IPS-15b (cell line): ENCODE measurements at regions not wholly inside any gene's neighbourhood (a gene's known extent, or its start where the extent isn't known, plus 50 kb on each side); places are given as distances from the start of the nearest gene placed in this dataset.

Experiments used
- H3K27me3 ChIP-seq: one replicate; pipeline ENCODE4 v1.6.1; 2013; ENCODE audit warnings: low read length; ENCODE audit not compliant: control insufficient read depth, insufficient read depth
- H3K36me3 ChIP-seq: one replicate; pipeline ENCODE4 v1.6.1; 2013; ENCODE audit warnings: low read length; ENCODE audit not compliant: control insufficient read depth, insufficient read depth
- H3K4me1 ChIP-seq: one replicate; pipeline ENCODE4 v1.6.1; 2013; ENCODE audit warnings: mild to moderate bottlenecking, low read length; ENCODE audit not compliant: control insufficient read depth, insufficient read depth
- H3K4me3 ChIP-seq: one replicate; pipeline ENCODE4 v1.5.1; 2013; ENCODE audit warnings: low read depth, low read length
- H3K9ac ChIP-seq: one replicate; pipeline ENCODE4 v1.6.1; 2013; ENCODE audit warnings: low read depth, mild to moderate bottlenecking, low read length
- H3K9me3 ChIP-seq: one replicate; pipeline ENCODE4 v1.6.1; 2013; ENCODE audit warnings: mild to moderate bottlenecking, low read length; ENCODE audit not compliant: control insufficient read depth, insufficient read depth

DNA sequence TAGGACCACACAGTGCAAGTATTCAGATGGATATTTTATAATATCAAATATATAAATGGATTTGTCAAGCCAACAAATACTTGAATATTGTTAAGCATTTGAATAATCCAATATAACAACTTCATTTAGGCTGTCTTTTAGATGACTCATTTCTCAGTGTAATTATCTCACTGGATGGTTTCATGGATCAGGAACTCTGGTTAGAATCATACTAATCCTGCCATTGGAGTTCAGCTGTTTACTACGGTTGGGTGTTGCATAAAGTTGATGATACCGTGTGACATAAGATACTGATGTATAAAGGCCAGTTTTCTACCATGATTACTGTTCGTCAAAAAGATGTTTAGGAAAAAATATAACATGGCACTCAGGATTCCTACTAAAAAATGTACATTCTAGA lies 196.3 kb downstream of the TSHZ3 start:
- no peaks in the 10 kb centered on the region for H3K27me3 ChIP-seq
- no peaks in the 10 kb centered on the region for H3K4me1 ChIP-seq
- no peak overlapping the region for H3K9ac ChIP-seq
- H3K9me3 ChIP-seq: no peaks in the 10 kb centered on the region
- no peaks in the 10 kb centered on the region for H3K36me3 ChIP-seq
- no peak overlapping the region for H3K4me3 ChIP-seq

DNA sequence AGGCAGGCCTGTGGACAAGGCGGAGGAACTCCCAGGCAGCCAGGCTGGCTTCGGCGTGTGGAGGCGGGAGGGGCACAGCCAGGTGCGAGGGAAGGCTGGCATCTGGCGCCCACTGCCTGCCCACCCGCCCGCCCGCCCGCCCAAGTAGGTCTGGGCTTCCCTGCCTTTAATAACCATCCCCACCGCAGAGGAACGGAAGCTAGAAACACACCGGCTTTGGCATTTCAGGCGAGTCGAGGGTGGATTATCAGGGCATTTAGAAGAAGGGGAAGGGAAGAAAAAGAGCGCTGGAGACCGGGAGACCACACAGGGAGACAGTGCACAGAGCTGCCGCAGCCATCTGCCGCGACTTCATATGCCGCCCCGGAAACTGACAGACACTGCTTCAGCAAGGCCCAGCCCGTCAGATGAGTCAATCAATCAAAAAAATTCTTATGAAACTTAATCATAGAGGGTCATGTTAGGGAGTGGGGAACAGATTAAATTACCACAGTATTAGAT lies 199.7 kb downstream of the TSHZ3 start:
- Histone ChIP-seq H3K4me1 (no peaks in the 10 kb centered on the region), H3K9me3 (no peaks in the 10 kb centered on the region), H3K27me3 (no peaks in the 10 kb centered on the region), H3K36me3 (no peaks in the 10 kb centered on the region), H3K9ac (no peak overlapping the region), H3K4me3 (no peak overlapping the region)

DNA sequence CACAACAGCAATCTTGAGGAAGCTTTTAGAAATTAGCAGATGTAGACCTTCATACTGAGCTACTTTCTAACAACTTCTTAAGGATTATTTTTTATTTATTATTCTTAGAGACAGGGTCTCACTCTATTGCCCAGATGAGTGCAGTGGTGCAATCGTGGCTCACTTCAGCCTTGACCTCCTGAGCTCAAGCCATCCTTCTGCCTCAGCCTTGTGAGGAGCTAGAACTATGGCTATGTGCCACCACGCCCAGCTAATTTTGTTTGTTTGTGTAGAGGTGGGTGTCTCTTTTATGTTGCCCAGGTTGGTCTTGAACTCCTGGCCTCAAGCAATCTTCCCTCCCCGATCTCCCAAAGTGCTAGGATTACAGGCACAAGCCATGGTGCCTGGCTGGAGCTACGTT lies 200.6 kb downstream of the TSHZ3 start:
- Histone ChIP-seq H3K4me1 (no peaks in the 10 kb centered on the region), H3K9me3 (no peaks in the 10 kb centered on the region), H3K4me3 (no peak overlapping the region), H3K36me3 (no peaks in the 10 kb centered on the region), H3K9ac (no peak overlapping the region), H3K27me3 (no peaks in the 10 kb centered on the region)

DNA sequence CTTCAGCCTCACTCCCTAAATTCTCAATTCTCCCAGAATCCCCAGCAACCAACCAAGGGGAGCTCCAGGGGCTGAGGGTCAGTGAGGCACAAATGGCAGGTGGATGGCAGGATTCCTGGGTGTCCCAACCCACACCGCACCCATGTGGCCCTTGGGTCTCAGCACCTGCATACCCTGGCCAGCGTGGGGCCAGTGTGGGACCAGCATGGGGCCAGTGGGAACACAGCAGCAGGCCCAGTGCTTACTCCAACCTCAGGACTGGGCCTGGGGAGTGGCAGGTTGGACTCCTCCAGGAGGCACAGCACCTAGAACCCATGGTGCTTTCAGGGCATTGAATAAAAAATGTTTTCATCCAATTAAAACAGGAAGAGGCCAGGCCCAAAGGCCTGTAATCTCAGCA lies 202.0 kb downstream of the TSHZ3 start:
- H3K9ac ChIP-seq: no peak overlapping the region
- H3K36me3 ChIP-seq: no peaks in the 10 kb centered on the region
- H3K4me1 ChIP-seq: no peaks in the 10 kb centered on the region
- H3K27me3 ChIP-seq: no peaks in the 10 kb centered on the region
- no peaks in the 10 kb centered on the region for H3K9me3 ChIP-seq
- H3K4me3 ChIP-seq: no peak overlapping the region

DNA sequence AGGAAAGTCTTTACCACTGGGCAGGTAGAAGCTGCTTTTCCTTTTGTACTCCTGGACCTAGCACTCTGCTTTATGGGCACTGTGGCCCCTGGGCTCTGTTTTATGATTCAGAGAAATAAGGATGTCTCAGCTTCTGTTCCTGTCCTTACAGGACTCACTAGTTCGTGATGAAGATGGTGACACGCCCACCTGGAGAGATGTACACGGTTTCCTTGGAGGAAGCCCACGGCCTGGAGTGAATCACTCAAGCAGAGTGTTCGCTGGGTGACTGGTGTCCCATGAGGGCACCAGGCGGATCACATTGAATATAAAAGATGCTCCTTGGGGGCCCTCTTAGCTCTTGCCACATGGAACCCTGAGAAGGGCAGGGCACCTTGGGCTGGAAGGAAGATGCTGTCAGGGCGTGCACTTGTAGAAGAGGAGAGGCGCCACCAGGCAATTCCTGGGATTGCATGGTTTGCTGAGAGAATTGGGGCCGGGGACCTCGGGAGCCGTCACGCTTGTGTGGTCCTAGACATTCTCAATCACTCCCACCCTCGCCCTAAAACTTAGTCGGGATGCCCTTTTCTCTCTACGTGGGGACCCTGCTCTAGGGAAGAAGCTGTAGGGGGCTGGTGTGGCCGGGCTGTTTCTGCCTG lies 202.6 kb downstream of the TSHZ3 start:
- Histone ChIP-seq H3K4me1 (no peaks in the 10 kb centered on the region), H3K9ac (no peak overlapping the region), H3K27me3 (no peaks in the 10 kb centered on the region), H3K9me3 (no peaks in the 10 kb centered on the region), H3K36me3 (no peaks in the 10 kb centered on the region), H3K4me3 (no peak overlapping the region)

DNA sequence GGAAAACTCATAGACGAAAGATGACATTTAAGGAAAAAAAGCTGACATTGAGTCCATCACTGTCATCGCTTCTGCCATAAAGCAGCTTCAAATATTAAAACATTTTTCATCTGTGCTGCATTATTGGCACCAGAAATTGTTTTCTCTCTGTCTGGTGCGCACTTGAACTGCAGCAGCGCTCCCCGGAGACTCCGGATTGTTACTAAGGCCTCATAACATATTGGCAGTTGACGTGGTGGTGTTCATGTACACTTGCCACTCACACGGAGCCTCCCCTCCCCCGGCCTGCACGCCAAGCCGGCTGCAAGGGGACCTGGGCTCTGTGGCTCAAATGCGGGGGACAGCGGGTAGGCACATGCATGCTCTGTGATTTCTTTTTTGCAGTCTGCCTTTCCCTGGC lies 203.2 kb downstream of the TSHZ3 start:
- Histone ChIP-seq H3K9ac (no peak overlapping the region), H3K4me3 (no peak overlapping the region), H3K36me3 (no peaks in the 10 kb centered on the region), H3K9me3 (no peaks in the 10 kb centered on the region), H3K27me3 (no peaks in the 10 kb centered on the region), H3K4me1 (no peaks in the 10 kb centered on the region)

DNA sequence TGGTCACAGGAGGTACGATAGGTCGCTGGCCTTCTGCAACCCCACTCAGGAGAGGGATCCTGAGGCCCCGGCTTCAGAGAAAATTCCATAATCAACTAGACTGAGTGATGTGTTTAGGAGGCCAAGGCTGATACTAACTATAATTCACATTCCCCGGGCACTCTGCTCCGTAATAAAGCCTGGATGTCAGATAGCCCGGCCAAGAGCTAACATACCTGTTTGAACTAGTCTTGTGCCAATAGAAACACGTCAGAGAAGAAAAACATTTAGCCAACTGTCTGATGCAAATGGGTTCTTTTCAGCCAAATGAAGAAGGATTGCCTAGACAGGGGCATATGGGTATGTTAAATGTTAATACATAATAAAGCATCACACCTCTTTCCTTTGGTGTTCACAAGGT lies 204.2 kb downstream of the TSHZ3 start:
- no peaks in the 10 kb centered on the region for H3K36me3 ChIP-seq

DNA sequence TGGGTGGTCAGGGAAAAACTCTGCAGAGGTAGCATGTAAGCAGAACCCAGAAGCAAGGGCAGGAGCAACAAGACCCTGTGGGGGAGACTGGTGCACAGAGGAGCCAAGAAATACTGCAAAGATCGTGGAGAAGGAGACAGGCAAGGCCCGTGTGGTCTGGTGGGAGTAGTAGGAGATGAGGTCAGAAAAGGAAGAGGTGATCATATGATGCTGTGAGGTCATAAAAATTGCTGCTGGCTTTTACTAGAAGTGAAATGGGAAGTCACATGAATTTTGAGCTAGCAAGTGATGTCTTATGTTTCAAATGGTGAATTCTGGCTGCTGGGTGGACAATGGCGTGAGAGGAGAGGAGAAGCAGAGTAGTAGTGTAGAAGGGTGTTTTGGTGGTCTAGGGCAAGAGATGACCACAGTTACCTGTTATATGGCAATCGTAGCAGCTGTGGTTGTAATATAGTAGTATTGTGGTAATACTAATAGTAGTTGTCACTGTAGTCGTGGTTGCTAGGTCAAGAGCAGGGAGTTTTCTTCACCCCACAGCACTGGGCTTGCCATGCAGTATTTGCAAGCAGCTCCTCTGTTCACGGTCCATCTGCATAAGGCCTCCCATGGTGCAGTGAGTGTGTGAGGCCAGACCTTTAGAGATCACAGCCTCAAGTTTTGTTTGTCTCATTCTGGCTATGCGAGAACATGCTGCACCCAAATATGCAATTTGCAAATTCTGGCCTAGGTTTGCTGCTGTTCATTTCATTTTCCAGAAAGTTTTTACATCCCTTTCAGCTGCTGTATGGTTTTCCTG lies 205.0 kb downstream of the TSHZ3 start:
- Histone ChIP-seq H3K36me3 (no peaks in the 10 kb centered on the region), H3K9me3 (no peaks in the 10 kb centered on the region), H3K27me3 (no peaks in the 10 kb centered on the region), H3K4me1 (no peaks in the 10 kb centered on the region), H3K9ac (no peak overlapping the region), H3K4me3 (no peak overlapping the region)

More for the DNA sequence above, 204.2 kb downstream of the TSHZ3 start:
- Histone ChIP-seq H3K27me3 (no peaks in the 10 kb centered on the region), H3K9ac (no peak overlapping the region), H3K9me3 (no peaks in the 10 kb centered on the region), H3K4me1 (no peaks in the 10 kb centered on the region), H3K4me3 (no peak overlapping the region)

DNA sequence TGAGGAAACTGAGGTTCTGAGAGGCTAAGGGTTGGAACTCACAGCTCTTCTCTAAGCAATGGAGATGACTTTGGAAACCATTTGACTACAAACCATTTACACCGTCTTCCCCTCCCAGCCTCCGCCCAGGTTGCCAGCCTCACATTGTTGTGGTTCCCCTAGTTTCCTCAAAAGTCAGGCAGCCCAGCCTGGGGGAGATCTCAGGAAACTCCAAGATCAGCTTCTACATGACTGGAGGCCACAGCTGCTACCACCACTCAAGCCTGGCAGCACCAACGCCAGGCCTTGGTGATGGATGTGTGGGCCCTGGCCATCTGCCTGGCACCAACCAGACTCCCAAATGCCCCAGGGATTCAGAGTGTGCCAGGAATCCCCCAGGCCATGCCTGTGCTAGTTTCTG lies 207.9 kb downstream of the TSHZ3 start:
- H3K9ac ChIP-seq: no peak overlapping the region
- H3K27me3 ChIP-seq: no peaks in the 10 kb centered on the region
- no peaks in the 10 kb centered on the region for H3K36me3 ChIP-seq
- no peak overlapping the region for H3K4me3 ChIP-seq
- no peaks in the 10 kb centered on the region for H3K4me1 ChIP-seq
- H3K9me3 ChIP-seq: no peaks in the 10 kb centered on the region

DNA sequence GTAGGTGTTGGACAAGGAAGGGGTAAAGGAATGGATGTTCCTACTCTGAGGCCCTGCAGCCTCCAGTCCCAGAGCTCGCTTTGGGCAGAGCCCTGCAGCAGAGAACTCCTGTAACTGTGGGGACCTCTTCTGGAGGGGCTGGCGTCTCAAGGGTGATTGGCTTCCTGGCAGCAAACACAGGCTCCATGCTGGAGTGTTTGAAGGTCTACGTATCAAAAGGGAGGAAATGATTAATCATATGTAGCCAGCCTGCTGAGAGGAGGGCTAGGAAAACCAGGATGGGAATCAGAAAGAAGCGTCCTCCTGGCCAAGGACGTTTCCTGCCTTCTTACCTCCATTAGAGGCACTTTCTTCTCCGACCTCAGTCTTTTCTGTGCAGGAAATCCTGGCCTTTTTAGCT lies 208.5 kb downstream of the TSHZ3 start:
- Histone ChIP-seq H3K9ac (no peak overlapping the region), H3K36me3 (no peaks in the 10 kb centered on the region), H3K9me3 (no peaks in the 10 kb centered on the region), H3K4me1 (no peaks in the 10 kb centered on the region), H3K27me3 (no peaks in the 10 kb centered on the region), H3K4me3 (no peak overlapping the region)

DNA sequence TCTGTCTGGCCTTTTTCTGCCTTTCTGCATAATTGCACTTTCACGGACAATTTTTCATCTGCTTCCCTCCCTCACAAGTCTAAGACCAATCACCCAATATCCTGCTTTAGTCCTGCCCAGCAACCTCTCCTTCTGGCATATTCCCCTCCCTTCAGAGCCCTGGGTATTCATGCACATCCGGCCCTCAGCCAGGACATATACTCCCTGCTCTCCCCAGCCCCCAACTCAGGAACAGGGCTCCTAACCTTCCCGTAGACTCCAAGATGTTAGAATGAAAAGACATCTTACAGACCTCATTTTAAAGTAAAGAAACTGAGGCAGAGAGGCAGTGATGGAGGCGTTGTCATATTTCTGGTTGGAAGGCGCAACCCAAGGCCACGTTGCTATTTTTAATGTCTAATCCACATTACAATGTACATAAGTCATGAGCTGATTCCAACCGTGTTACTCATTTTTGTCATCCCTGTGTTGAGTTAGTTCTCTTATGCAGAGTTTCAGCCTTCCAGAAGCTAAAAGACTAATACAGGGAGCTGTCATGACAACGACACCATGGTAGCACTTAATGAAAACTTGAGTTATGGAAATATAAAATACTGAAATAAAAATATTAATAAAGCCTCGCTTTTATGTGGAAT lies 209.2 kb downstream of the TSHZ3 start:
- Histone ChIP-seq H3K9me3 (no peaks in the 10 kb centered on the region), H3K27me3 (no peaks in the 10 kb centered on the region), H3K9ac (no peak overlapping the region), H3K4me1 (no peaks in the 10 kb centered on the region), H3K4me3 (no peak overlapping the region), H3K36me3 (no peaks in the 10 kb centered on the region)

DNA sequence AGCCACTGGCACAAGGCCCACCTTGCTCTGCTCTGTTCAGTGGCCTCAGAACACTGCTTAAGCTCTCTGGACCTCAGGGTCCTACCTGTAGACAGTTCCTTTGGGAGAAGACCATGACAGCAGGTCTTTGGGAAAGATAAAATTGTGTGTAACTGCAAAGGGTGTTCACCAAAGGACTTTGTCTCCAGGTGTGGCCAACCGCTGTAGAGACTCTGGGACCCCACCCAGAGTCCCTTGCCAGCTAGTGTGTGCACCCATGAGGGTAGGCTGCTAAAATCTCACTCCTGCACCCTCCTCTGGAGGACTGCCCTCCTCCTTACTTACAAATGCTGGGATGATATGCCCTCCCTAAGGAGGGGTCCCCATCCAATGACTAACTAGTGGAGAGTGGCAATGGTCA lies 211.2 kb downstream of the TSHZ3 start:
- no peaks in the 10 kb centered on the region for H3K4me1 ChIP-seq
- no peaks in the 10 kb centered on the region for H3K9me3 ChIP-seq
- H3K4me3 ChIP-seq: no peak overlapping the region
- no peak overlapping the region for H3K9ac ChIP-seq
- no peaks in the 10 kb centered on the region for H3K36me3 ChIP-seq
- no peaks in the 10 kb centered on the region for H3K27me3 ChIP-seq
